HG02840 (cell line): ENCODE measurements at regions not wholly inside any gene's neighbourhood (a gene's known extent, or its start where the extent isn't known, plus 50 kb on each side); places are given as distances from the start of the nearest gene placed in this dataset.

Experiments used
- ATAC-seq: cut with Tn5 transposase; IDR thresholded peaks from one replicate; pipeline ENCODE4 v1.9.1; 2021; ENCODE audit warnings: mild to moderate bottlenecking, moderate library complexity, moderate number of reproducible peaks; ENCODE audit not compliant: unreplicated experiment, low FRiP score

GRCh38 chr2:51441786-51442185, 409.9 kb upstream of the NRXN1 start:
- ATAC-seq: no peak

GRCh38 chr2:51424418-51424817, 392.5 kb upstream of the NRXN1 start:
- no peak for ATAC-seq

DNA sequence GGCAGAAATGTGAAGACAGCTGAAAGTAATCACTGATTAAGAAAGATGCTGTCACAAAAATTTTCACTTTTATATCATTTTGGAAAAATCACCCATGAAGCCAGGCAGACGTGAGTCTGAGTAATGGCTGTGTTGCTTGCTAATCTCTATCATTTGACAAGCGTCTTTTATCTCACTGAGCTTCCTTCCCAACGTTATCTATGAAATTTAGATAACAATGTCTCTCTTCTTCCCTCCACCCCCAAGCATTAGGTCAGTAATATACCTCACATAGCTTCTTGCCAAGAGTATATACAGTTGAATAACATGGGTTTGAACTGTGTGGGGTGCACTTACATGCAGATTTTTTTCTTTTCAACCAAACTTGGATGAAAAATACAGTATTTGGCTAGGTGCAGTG, 388.6 kb upstream of the NRXN1 start:
- ATAC-seq: no peak

DNA sequence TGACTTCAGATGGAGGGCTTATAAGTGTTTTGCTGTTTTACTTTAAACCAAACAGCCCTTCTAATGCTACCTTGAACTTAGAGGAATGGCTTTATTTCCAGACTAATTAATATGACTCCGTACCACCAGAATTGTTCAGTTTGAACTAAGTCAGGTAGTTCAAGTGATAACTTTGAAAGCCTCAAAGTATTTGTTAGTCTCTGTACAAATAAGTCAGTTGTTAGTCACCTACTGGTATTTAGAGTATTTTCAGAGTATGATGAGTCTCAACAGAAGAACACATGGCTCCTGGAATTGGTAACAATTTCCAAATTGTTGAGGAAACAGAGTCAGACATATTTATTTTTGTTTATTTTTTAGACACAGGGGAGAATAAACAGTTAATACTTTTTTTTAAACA, 381.8 kb upstream of the NRXN1 start:
- ATAC-seq: no peak

- ATAC-seq: no peak
Observed at GRCh38 chr2:51410331-51410730, 378.4 kb upstream of the NRXN1 start.

DNA sequence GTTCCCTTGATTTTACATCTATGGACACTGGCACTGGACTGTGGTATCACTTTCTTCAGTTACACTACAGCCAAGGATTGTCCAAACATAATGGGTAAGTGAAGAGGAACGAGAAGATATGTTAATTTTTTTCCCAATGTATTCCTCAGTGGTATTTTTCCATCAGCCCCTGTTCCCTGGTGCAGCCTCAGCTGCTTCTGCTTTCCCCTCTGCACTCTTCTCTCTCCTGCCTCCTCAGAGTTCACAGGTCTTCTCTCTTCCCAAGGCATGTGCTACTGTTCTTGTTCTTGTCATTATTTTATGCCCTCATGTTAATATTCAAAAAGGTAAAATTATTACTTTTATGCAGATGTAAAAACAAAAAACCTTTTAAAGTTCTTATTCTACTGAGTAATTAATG, 378.0 kb upstream of the NRXN1 start:
- no peak for ATAC-seq

GRCh38 chr2:51404226-51404625, 372.3 kb upstream of the NRXN1 start:
- no peak for ATAC-seq

DNA sequence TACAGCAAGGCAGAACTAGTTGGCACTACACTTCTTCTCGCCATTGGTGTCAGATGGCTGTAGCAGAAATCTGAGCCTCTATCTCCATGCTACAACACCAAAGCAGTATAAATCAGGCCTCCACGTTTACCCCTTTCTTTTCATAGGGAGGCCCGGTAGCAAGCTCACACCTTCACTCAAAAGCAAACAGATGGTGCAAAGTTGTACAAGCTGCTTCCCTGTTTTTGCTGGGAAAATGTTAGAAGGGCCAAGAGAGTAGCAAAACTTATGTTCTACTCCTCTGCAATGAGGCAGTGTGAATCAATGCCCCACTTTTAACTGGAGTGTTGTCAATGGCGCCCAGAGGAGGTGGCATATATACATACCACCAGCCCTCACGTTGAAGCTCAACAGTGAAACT, 369.6 kb upstream of the NRXN1 start:
- ATAC-seq: no peak

DNA sequence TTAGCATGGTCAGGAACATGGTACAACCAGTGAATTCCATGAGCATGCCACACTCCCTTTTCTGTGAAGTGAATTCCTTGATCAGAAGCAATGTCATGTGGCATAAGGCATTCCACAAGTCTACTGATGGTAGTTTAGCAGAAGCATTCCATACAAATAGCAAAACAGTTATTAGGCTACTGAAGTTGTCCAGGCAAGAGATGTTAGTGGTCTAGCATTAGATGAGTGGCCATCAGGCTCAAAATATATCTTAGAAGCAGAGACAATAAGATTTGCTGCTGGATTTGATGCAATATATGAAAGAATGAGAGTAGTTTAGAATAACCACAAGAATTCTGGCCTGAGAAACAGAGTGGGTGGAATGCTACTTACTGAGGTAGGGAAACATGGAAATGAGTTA, 355.3 kb upstream of the NRXN1 start:
- ATAC-seq: no peak

- no peak for ATAC-seq
Observed at GRCh38 chr2:51379997-51380396, 348.1 kb upstream of the NRXN1 start.

- no peak for ATAC-seq
Observed at GRCh38 chr2:51368250-51368649, 336.3 kb upstream of the NRXN1 start.

DNA sequence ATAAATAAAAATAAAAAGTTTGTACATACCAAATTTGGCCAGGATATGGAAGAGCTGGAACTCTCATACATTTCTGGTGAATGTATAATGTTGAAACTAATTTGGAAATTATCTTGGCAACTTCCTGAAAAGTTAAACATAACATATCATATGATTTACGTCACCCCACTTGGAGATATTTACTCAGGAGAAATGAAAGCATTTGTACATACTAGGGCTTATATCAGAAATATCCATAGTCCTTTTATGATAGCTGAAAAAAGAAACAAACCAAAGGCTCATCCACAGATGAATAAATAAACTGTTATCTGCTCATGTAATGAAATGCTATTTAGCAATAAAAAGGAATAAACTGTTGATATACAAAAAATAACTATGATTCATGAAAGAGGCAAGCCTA, 318.2 kb upstream of the NRXN1 start:
- no peak for ATAC-seq

DNA sequence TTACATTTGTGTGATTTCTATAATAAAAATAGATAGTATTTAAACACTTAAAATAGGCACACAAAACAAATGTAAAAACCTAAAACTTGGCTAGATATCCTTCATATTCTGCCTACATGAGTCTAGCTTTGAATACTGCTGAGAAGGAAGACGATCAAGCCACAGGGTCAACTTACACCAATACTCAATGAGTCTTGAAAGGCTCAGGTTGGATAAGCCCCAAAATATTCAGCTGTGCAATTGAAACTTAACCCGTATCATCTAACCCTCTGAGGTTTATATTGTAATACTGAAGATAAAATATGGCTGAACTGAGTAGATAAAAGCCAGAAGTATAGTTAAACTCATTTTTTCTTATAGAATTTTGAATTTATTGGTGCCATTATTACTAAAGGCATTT, 313.0 kb upstream of the NRXN1 start:
- ATAC-seq: no peak

DNA sequence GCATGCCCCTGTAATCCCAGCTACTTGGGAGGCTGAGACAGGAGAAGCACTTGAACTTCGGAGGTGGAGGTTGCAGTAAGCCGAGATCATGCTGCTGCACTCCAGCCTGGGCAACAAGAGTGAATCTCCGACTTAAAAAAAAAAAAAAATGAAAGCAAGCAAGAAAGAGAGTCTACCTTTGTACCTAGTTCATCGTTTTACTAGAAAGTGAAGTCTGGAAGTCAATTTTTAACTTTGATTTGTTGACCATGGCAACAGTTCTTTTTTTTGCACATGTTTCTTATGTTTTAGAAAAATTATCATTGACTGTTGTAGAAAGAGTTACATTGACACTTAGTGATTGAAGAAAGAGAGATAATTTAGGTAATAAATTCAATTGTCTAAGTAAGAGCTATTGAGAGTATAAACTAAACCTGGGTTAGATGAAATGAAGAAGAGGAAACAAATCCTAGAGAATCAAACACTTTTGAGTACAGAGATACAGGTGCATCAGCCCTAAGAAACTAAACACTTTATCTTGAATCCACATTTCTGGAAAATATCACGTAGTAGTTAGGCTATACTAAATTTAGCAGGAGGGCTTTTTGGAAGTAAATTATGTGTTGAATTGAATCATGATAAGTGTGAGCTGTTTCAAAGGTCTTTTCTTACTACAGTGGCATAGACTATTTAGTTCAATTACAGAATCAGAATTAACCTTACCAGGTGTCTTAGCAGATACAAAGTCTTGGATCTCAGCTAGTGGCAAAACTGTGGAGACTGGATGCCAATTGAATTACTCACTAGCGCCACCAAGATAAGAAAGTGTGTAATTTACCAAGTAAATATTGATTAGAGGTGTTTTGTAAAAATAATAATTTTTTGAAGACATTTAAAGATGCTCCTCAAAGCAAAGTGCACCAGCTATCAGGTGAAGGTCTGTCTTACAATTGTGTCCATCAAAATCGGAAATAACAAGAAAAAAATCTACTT, 303.4 kb upstream of the NRXN1 start:
- no peak for ATAC-seq

DNA sequence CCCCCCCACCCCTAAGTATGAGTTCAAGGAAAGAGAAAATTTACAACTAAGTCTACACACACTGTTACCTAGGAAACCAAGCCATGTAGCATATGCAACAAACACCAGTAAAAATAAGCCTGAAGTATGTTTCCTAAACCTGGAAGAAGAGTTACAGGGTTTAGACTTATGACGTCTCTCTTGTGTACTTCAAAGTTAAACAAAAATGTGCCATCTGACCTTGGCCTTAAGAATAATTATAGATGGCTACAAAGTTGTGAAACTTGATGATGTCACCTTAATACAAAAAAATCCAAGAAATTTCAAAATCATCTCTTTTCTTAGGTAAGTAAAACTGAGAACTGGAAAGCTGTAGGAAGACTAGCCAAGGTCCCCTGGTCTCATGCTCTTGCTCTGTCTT, 297.6 kb upstream of the NRXN1 start:
- ATAC-seq: no peak

GRCh38 chr2:51324051-51324450, 292.1 kb upstream of the NRXN1 start:
- no peak for ATAC-seq

- ATAC-seq: no peak
Observed at GRCh38 chr2:51322613-51323012, 290.7 kb upstream of the NRXN1 start.

DNA sequence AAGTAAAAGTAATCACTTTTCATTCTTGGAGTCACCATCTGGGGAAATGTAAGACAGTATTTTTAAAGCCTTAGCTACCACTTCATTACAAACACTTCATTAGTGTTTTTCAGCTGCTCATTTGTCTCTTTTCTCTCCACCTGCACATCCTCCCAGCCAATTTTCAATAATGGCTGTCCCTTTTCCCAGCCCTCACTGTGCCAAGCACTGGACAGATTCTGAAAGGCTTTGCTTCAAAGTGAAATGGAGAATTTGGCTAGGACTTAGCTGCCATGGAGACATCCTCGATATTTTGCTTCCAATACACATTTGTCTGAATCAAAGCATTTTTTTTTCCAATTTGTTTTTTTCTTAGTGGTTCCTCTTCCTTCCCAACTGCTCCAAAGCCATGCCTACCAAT, 272.4 kb upstream of the NRXN1 start:
- no peak for ATAC-seq

DNA sequence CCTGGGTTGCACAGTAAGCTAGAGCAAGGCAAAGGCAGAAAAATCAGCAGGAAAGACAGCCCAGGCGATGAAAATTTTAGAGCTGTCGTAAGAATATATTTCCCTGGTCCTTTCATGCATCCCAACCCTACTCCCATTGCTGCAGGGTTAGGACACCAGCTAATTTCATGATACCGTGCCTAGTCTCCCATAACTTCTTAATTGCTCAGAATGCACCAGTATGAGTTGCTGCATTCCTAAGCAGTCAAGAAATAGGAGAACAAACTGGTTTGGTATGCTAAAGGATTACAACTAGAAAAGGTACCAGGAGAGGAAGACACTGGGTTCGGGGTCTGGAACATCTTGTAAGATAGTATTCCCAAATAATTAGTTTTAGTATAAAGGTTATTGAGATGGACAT, 269.4 kb upstream of the NRXN1 start:
- no peak for ATAC-seq

DNA sequence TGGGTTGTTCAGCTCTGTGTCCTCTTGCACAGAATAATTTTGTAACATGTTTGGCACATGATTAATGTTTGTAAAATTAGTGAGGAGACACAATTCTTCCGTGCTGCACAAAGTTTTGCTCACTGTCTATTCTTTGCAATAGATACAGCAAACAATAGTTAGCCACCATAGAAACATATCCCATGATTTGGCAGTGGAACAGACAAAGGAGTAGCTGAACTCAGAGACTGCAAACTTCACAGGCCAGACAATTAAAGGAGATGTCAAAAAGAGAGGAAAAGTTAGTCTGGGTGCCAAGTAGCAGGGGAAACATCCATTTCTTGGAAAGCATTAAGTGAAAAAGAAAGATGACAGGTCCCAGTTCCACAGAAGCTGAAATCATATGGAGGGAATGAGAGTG, 267.4 kb upstream of the NRXN1 start:
- no peak for ATAC-seq

DNA sequence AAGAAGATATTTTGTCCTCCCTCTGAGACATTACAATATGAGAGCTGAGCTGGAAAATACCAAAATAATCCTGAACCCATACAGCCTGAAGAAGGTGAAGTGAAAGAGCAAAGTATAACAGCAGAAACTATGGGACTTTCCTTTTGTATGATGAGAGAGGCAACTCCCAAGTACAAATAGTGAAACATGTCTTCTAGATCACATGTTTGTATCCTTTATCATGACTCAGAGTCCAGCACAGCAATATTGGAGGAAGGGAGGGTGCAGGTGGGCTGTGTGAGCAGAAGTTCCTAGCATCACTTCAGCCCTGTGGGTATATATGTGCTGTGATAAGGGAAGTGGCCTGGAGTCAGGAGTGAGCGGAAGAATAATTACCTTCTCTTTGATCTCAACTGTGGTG, 265.6 kb upstream of the NRXN1 start:
- ATAC-seq: no peak

GRCh38 chr2:51293566-51294200, 261.8 kb upstream of the NRXN1 start:
- ATAC-seq: no peak
